ENCODE measurements at regions not wholly inside any gene's neighbourhood (a gene's known extent, or its start where the extent isn't known, plus 50 kb on each side); places are given as distances from the start of the nearest gene placed in this dataset.

DNA sequence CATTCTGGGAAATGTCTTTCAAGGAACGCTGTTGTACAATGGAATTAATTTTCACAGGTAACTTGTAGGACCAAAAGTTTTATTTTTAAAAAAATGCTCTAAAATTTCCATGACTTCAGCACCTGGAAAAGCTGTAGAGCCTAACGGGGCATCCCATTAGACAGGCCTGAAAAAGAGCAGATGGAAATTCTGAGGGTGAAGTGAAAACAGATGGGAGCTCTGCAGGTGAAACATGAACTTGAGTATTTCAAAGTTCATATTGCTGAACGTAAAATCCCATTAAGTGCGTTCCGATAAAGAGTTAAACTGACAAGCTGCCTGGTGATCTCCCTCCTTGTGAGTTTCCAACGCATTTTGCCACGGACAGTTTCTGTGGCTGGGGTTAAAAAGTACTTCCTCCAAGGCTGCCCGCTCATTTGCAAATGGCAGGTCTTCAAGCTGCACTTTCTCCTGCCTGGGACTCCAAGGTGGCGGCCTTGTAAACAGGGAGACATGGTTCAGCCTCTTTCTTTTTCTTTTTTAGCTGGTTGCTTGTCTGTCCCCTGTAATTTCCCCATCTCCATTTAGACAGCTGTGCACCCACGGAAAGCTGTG is 450.4 kb downstream of the FGF9 start:
- H3K27ac ChIP-seq, result no peak overlapping the region
- no peak for TF ChIP-seq ZFX (IDR thresholded peaks at IDR 0.05; ENCODE audit: borderline replicate concordance)
- TF ChIP-seq, protein P1, sequence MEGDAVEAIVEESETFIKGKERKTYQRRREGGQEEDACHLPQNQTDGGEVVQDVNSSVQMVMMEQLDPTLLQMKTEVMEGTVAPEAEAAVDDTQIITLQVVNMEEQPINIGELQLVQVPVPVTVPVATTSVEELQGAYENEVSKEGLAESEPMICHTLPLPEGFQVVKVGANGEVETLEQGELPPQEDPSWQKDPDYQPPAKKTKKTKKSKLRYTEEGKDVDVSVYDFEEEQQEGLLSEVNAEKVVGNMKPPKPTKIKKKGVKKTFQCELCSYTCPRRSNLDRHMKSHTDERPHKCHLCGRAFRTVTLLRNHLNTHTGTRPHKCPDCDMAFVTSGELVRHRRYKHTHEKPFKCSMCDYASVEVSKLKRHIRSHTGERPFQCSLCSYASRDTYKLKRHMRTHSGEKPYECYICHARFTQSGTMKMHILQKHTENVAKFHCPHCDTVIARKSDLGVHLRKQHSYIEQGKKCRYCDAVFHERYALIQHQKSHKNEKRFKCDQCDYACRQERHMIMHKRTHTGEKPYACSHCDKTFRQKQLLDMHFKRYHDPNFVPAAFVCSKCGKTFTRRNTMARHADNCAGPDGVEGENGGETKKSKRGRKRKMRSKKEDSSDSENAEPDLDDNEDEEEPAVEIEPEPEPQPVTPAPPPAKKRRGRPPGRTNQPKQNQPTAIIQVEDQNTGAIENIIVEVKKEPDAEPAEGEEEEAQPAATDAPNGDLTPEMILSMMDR (IDR thresholded peaks at IDR 0.05), result no peak

DNA sequence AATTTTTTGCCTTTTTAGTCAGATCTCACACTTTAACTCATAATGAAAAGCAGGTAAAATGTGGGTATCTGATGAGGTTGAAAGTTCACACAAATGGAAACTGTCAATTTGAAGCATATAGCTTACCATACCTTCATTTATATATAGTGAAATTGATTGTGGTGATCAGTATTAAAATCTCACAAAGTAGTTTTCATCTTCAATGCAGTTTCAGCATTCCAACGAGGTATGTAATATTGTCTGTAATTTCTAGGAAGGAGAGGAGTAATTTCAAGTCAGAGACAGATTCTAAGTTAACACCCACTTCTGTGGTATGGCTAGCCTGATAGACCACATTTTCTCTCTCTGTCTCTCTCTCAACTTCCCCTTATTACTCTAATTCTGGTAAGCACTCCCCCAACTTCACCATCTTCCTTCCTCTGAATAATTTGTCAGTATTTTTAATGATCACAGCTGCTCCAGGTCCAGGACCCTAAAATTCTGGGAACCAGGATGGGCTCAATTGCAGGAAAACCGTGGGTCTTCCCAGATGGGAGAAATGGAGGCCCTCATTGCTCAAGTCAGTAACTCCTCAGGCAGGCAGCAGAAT is 455.7 kb downstream of the FGF9 start:
- TF ChIP-seq ZFX (IDR thresholded peaks at IDR 0.05; ENCODE audit: borderline replicate concordance), result no peak
- TF ChIP-seq, protein P1 (IDR thresholded peaks at IDR 0.05), result no peak
- no peak overlapping the region for H3K27ac ChIP-seq

- TF ChIP-seq, protein P1 (IDR thresholded peaks at IDR 0.05), result no peak
- TF ChIP-seq ZFX (IDR thresholded peaks at IDR 0.05; ENCODE audit: borderline replicate concordance), result no peak
- no peak overlapping the region for H3K27ac ChIP-seq
Observed at GRCh38 chr13:22127277-22128164, 456.6 kb downstream of the FGF9 start.

GRCh38 chr13:22128441-22129408 is 457.9 kb downstream of the FGF9 start:
- no peak overlapping the region for H3K27ac ChIP-seq
- TF ChIP-seq ZFX (IDR thresholded peaks at IDR 0.05; ENCODE audit: borderline replicate concordance), result no peak
- TF ChIP-seq, protein P1 (IDR thresholded peaks at IDR 0.05), result no peak

DNA sequence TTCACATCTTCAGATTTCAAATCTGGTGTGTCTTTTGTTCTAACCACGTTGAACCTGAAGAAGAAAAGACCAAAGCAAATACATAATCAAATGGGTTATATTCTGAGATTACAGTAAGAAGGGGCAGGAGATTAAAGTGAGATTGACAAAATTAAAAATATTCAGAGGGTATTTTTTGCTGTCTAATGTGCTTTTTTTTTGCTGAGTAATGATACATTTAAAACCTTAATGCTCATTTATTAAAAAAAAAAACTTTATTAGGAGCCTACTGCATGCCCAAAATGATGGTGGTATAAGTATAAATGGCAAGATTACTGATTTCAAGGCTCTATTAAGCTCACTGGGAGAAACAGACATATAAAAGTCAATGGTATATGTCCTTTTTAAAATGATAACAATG is 459.4 kb downstream of the FGF9 start:
- TF ChIP-seq, protein P1 (IDR thresholded peaks at IDR 0.05), result no peak
- no peak for TF ChIP-seq ZFX (IDR thresholded peaks at IDR 0.05; ENCODE audit: borderline replicate concordance)
- H3K27ac ChIP-seq, result no peak overlapping the region

- TF ChIP-seq, protein P1 (IDR thresholded peaks at IDR 0.05), result no peak
- TF ChIP-seq ZFX (IDR thresholded peaks at IDR 0.05; ENCODE audit: borderline replicate concordance), result no peak
- no peak overlapping the region for H3K27ac ChIP-seq
Observed at GRCh38 chr13:22134261-22134660, 463.4 kb downstream of the FGF9 start.

Data from 22Rv1 (cell line).